ENCODE measurements at regions not wholly inside any gene's neighbourhood (a gene's known extent, or its start where the extent isn't known, plus 50 kb on each side); places are given as distances from the start of the nearest gene placed in this dataset.

GRCh38 chr6:33882154-33882553 is 78.4 kb upstream of the MLN start:
- H3K27ac ChIP-seq (ENCODE audit: low read depth, low read length, poor library complexity, severe bottlenecking): no peak overlapping the region
- no peaks in the 10 kb centered on the region for H3K36me3 ChIP-seq (ENCODE audit: insufficient read depth, low read length)
- no peak overlapping the region for H2AFZ ChIP-seq (ENCODE audit: low read length)
- H3K9ac ChIP-seq (ENCODE audit: low read length): no peak overlapping the region
- H4K20me1 ChIP-seq (ENCODE audit: insufficient read depth, low read length): no peaks in the 10 kb centered on the region
- no peaks in the 10 kb centered on the region for H3F3A ChIP-seq (ENCODE audit: insufficient read depth, low read length)
- no peaks in the 10 kb centered on the region for H3K9me3 ChIP-seq (ENCODE audit: low read length)
- H3K4me1 ChIP-seq (ENCODE audit: insufficient read depth, low read length, severe bottlenecking): no peaks in the 10 kb centered on the region
- H3K4me2 ChIP-seq (ENCODE audit: low read length): no peak overlapping the region
- H3K79me2 ChIP-seq (ENCODE audit: insufficient read depth, low read length): no peaks in the 10 kb centered on the region
- no peak overlapping the region for H3K4me3 ChIP-seq (ENCODE audit: low read depth, low read length, poor library complexity, severe bottlenecking)
- no peaks in the 10 kb centered on the region for H3K27me3 ChIP-seq (ENCODE audit: insufficient read depth, low read length)
- H3K9me2 ChIP-seq (ENCODE audit: low read depth, low read length): no peaks in the 10 kb centered on the region
- TF ChIP-seq CTCF (IDR thresholded peaks at IDR 0.05; ENCODE audit: low read length): no peak
- no peak for TF ChIP-seq EZH2 (IDR thresholded peaks at IDR 0.05; ENCODE audit: borderline replicate concordance, low read length)

GRCh38 chr6:33880766-33881165 is 77.0 kb upstream of the MLN start:
- H3K4me2 ChIP-seq (ENCODE audit: low read length): no peak overlapping the region
- no peak overlapping the region for H3K4me3 ChIP-seq (ENCODE audit: low read depth, low read length, poor library complexity, severe bottlenecking)
- no peaks in the 10 kb centered on the region for H4K20me1 ChIP-seq (ENCODE audit: insufficient read depth, low read length)
- no peaks in the 10 kb centered on the region for H3K9me2 ChIP-seq (ENCODE audit: low read depth, low read length)
- no peak for TF ChIP-seq EZH2 (IDR thresholded peaks at IDR 0.05; ENCODE audit: borderline replicate concordance, low read length)
- TF ChIP-seq CTCF (IDR thresholded peaks at IDR 0.05; ENCODE audit: low read length): no peak
- H3K9ac ChIP-seq (ENCODE audit: low read length): no peak overlapping the region
- no peaks in the 10 kb centered on the region for H3K27me3 ChIP-seq (ENCODE audit: insufficient read depth, low read length)
- no peaks in the 10 kb centered on the region for H3F3A ChIP-seq (ENCODE audit: insufficient read depth, low read length)
- H3K27ac ChIP-seq (ENCODE audit: low read depth, low read length, poor library complexity, severe bottlenecking): no peak overlapping the region
- no peaks in the 10 kb centered on the region for H3K9me3 ChIP-seq (ENCODE audit: low read length)
- no peaks in the 10 kb centered on the region for H3K4me1 ChIP-seq (ENCODE audit: insufficient read depth, low read length, severe bottlenecking)
- no peak overlapping the region for H2AFZ ChIP-seq (ENCODE audit: low read length)
- no peaks in the 10 kb centered on the region for H3K36me3 ChIP-seq (ENCODE audit: insufficient read depth, low read length)
- H3K79me2 ChIP-seq (ENCODE audit: insufficient read depth, low read length): no peaks in the 10 kb centered on the region

- TF ChIP-seq CTCF (IDR thresholded peaks at IDR 0.05; ENCODE audit: low read length) (no peak), EZH2 (IDR thresholded peaks at IDR 0.05; ENCODE audit: borderline replicate concordance, low read length) (no peak)
- H4K20me1 ChIP-seq (ENCODE audit: insufficient read depth, low read length): no peaks in the 10 kb centered on the region
- H3K4me2 ChIP-seq (ENCODE audit: low read length): no peak overlapping the region
- no peak overlapping the region for H3K27ac ChIP-seq (ENCODE audit: low read depth, low read length, poor library complexity, severe bottlenecking)
- no peaks in the 10 kb centered on the region for H3K36me3 ChIP-seq (ENCODE audit: insufficient read depth, low read length)
- no peaks in the 10 kb centered on the region for H3F3A ChIP-seq (ENCODE audit: insufficient read depth, low read length)
- no peak overlapping the region for H3K9ac ChIP-seq (ENCODE audit: low read length)
- no peaks in the 10 kb centered on the region for H3K4me1 ChIP-seq (ENCODE audit: insufficient read depth, low read length, severe bottlenecking)
- no peak overlapping the region for H3K4me3 ChIP-seq (ENCODE audit: low read depth, low read length, poor library complexity, severe bottlenecking)
- H2AFZ ChIP-seq (ENCODE audit: low read length): no peak overlapping the region
- H3K79me2 ChIP-seq (ENCODE audit: insufficient read depth, low read length): no peaks in the 10 kb centered on the region
- no peaks in the 10 kb centered on the region for H3K27me3 ChIP-seq (ENCODE audit: insufficient read depth, low read length)
- no peaks in the 10 kb centered on the region for H3K9me2 ChIP-seq (ENCODE audit: low read depth, low read length)
- H3K9me3 ChIP-seq (ENCODE audit: low read length): no peaks in the 10 kb centered on the region
These were observed 76.4 kb upstream of the MLN start for GRCh38 chr6:33880104-33880678.

All from OCI-LY1 (cell line).